GM13976 (cell line): ENCODE measurements at regions not wholly inside any gene's neighbourhood (a gene's known extent, or its start where the extent isn't known, plus 50 kb on each side); places are given as distances from the start of the nearest gene placed in this dataset.

Source experiments
- DNase-seq: peaks from one replicate; pipeline ENCODE4 v3.0.0; 2012; ENCODE audit warnings: low spot score
- CTCF ChIP-seq: IDR thresholded peaks from 2 replicates; pipeline ENCODE4 v1.5.1; 2012; ENCODE audit warnings: borderline replicate concordance, mild to moderate bottlenecking; ENCODE audit not compliant: insufficient read depth; ENCODE audit errors: extremely low read depth, missing control alignments, control extremely low read depth
- in situ Hi-C: fragments of 300-500 bp; cut with MboI; formaldehyde crosslinking; loops from one replicate; pipeline ENCODE4 v1.12.0; 2022; ENCODE audit warnings: low sequenced_read_pairs, mixed read lengths, inconsistent platforms; ENCODE audit not compliant: unreplicated experiment

DNA sequence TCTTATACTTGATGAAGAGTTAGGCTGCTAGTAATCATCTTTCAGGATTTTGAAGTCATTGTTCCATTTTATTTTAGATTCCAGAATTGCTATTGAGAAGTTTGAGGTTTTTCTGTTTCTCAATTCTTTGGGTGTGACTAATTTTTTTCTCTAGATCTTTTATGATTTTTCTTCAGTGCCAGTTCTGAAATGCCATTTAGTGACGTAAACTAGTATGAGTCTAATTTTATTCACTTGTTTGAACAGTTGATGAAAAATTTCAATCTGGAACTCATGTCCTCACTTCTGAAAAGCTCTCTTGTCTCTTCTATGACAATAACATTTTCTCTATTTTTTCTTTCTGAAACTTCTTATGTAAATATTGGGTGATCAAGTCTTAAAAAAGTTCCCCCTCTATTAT, 188.5 kb upstream of the HTR2A start:
- in situ Hi-C loops, result no loop called here
- no peak for DNase-seq

GRCh38 chr13:47081850-47082249, 185.0 kb upstream of the HTR2A start:
- in situ Hi-C loops, result no loop called here
- no peak for TF ChIP-seq CTCF
- no peak for DNase-seq

More for the DNA sequence above, 188.5 kb upstream of the HTR2A start:
- TF ChIP-seq CTCF, result no peak

DNA sequence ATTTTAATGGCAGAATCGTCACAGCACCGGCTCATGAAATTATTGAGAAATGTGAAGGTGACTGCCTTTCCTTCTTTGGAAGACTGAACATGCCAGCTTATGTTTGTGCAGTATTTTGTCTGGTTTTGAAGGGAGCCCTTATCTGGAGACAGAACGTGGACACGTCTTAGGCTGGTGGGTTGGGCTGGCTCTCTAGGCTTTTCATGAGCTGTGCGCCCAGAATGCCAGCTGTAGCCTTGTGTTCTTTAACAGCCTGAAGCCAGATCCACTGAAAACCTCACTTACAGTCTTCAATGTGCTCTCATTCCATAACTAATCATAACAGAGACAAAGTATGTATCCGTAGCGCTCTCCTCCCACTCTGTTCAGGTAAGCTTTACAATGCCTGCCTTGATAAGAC, 184.4 kb upstream of the HTR2A start:
- DNase-seq, result no peak
- TF ChIP-seq CTCF, result no peak
- in situ Hi-C loops, result no loop called here

DNA sequence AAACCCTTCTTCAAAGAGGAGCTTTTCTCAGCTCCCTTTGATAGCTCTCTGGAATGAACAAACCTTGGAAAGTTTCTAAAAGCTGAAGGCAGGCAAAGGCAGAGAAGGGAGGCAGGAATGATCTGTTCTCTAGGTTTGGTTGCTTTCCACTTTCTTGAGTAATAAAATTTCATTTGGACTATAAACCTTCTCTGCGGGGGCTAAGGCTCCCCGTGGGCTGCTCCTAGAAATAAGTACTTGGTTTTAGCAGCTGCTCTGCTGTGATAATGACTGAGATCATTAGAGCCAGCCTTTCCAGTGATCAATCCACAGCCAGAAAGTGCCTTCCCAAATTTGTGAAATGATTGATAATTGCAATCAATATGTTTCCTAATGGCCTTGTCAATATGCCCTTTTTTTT, 183.8 kb upstream of the HTR2A start:
- no peak for TF ChIP-seq CTCF
- in situ Hi-C loops, result no loop called here
- DNase-seq, result no peak

DNA sequence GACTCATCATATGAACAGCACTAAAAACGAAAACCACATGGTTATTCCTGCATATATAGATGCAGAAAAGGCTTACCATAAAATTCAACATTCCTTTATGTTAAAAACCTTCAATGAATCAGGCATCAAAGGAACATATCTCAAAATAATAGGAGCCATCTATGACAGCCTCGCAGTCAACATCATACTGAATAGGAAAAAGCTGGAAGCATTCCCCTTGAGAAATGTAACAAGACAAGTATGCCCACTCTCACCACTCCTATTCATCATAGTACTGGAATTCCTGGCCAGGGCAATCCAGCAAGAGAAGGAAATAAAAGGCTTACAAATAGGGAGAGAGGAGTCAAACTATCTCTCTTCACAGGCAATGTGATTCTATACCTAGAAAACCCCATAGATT, 179.6 kb upstream of the HTR2A start:
- in situ Hi-C loops, result no loop called here
- DNase-seq, result no peak
- TF ChIP-seq CTCF, result no peak

- TF ChIP-seq CTCF, result no peak
- in situ Hi-C loops, result no loop called here
- DNase-seq, result no peak
Observed at GRCh38 chr13:47069133-47069532, 172.3 kb upstream of the HTR2A start.

DNA sequence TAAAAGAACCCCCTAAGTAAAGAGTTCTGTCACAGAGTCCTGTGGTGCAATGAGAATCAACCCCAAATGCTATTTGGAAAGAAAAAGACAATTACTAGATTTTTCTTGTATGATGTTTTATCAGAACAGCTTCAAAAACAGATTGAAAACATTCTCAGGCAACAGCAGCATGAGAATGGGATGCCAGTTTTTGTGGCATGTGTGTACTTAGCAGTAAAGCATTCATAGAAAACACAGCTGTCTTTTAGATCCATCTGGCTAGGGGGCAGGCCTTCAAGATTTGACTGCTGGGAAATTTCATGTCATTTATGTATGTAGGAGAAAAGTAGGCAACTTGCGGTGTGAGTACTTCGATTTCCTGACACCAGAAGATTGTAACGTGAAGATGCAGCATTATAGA, 170.5 kb upstream of the HTR2A start:
- in situ Hi-C loops, result no loop called here
- no peak for TF ChIP-seq CTCF
- DNase-seq, result no peak
